Body of pancreas (tissue), 4 donors: ENCODE measurements at regions not wholly inside any gene's neighbourhood (a gene's known extent, or its start where the extent isn't known, plus 50 kb on each side); places are given as distances from the start of the nearest gene placed in this dataset.

Experiments used
- CTCF ChIP-seq, 7 experiments: fragments of 450-650 bp in 4 of 7; fragments of 200-600 bp in 3 of 7; sonication (generic) in 3 of 7; IDR thresholded peaks; one replicate each; pipeline ENCODE4 v1.5.1; 2016 to 2019; ENCODE audit warnings: antibody characterized with exemption in 7 of 7
- POLR2A ChIP-seq, 3 donors: fragments of 450-650 bp; IDR thresholded peaks; one replicate each; pipeline ENCODE4 v1.6.1; 2016; ENCODE audit warnings: antibody characterized with exemption in 3 of 3, mild to moderate bottlenecking in 2 of 3

- no peak for TF ChIP-seq CTCF (IDR thresholded peaks at IDR 0.05)
- no peak for TF ChIP-seq POLR2A (IDR thresholded peaks at IDR 0.05)
Observed at GRCh38 chr10:123450956-123451605, 215.1 kb upstream of the GPR26 start.
